Keratinocyte (primary cell): ENCODE measurements at regions not wholly inside any gene's neighbourhood (a gene's known extent, or its start where the extent isn't known, plus 50 kb on each side); places are given as distances from the start of the nearest gene placed in this dataset.

ENCODE experiments used
- DNase-seq: peaks from one replicate; pipeline ENCODE4 v3.0.0-alpha.2; 2011; ENCODE audit warnings: low read depth, missing footprints, low spot score
- FAIRE-seq: peaks from 2 replicates; lab custom pipeline; 2011; peaks lifted over from hg19 to GRCh38; lab: Jason Lieb, UNC
- H2AFZ ChIP-seq: 2 replicates; pipeline ENCODE4 v1.6.0; 2012; ENCODE audit warnings: low read length, control low read depth, inconsistent platforms; ENCODE audit not compliant: control insufficient read depth
- H3K27ac ChIP-seq: 2 replicates; pipeline ENCODE4 v1.5.1; 2011; ENCODE audit warnings: low read length; ENCODE audit not compliant: control insufficient read depth, insufficient read depth
- H3K27me3 ChIP-seq: 3 replicates; pipeline ENCODE4 v1.6.0; 2011; ENCODE audit warnings: low read length; ENCODE audit not compliant: control insufficient read depth, insufficient read depth; ENCODE audit errors: extremely low read depth
- H3K36me3 ChIP-seq, 2 experiments: 2 replicates in 1 of 2; 3 replicates in 1 of 2; pipeline ENCODE4 v1.5.1; 2011; ENCODE audit warnings: low read length in 2 of 2, mild to moderate bottlenecking in 1 of 2; ENCODE audit not compliant: control insufficient read depth in 2 of 2, insufficient read depth in 2 of 2; ENCODE audit errors: extremely low read depth in 1 of 2
- H3K4me1 ChIP-seq: 3 replicates; pipeline ENCODE4 v1.5.1; 2011; ENCODE audit warnings: low read length; ENCODE audit not compliant: control insufficient read depth, insufficient read depth; ENCODE audit errors: extremely low read depth
- H3K4me2 ChIP-seq: 3 replicates; pipeline ENCODE4 v1.6.0; 2011; ENCODE audit warnings: low read depth, low read length; ENCODE audit not compliant: control insufficient read depth, insufficient read depth; ENCODE audit errors: extremely low read depth
- H3K4me3 ChIP-seq, 3 experiments: fragments of 200-600 bp in 1 of 3; sonication (generic) in 1 of 3; 2 replicates in 2 of 3; 3 replicates in 1 of 3; pipeline ENCODE4 v1.5.1; 2011 to 2016; ENCODE audit warnings: low read length in 3 of 3, mild to moderate bottlenecking in 3 of 3, control low read depth in 2 of 3, inconsistent platforms in 1 of 3, low read depth in 1 of 3, mixed read lengths in 1 of 3, mixed run types in 1 of 3, moderate library complexity in 1 of 3; ENCODE audit not compliant: control insufficient read depth in 2 of 3, insufficient read depth in 2 of 3; ENCODE audit errors: extremely low read depth in 1 of 3
- H3K79me2 ChIP-seq: 2 replicates; pipeline ENCODE4 v1.6.0; 2012; ENCODE audit warnings: low read length; ENCODE audit not compliant: control insufficient read depth, insufficient read depth
- H3K9ac ChIP-seq: 3 replicates; pipeline ENCODE4 v1.6.0; 2011; ENCODE audit warnings: low read length; ENCODE audit not compliant: control insufficient read depth, insufficient read depth; ENCODE audit errors: extremely low read depth
- H3K9me1 ChIP-seq: 3 replicates; pipeline ENCODE4 v1.6.0; 2011; ENCODE audit warnings: low read length; ENCODE audit not compliant: control insufficient read depth, insufficient read depth; ENCODE audit errors: extremely low read depth
- H3K9me3 ChIP-seq: 2 replicates; pipeline ENCODE4 v1.5.1; 2012; ENCODE audit warnings: low read depth, low read length; ENCODE audit not compliant: control insufficient read depth
- H4K20me1 ChIP-seq: 3 replicates; pipeline ENCODE4 v1.6.0; 2011; ENCODE audit warnings: low read length; ENCODE audit not compliant: control insufficient read depth, insufficient read depth; ENCODE audit errors: extremely low read depth
- CTCF ChIP-seq, 3 experiments: IDR thresholded peaks in 1 of 3; conservative IDR thresholded peaks in 1 of 3; optimal IDR thresholded peaks in 1 of 3; 2 replicates in 2 of 3; 3 replicates in 1 of 3; pipeline versions ENCODE3 to v1.5.1; 2011; ENCODE audit warnings: low read length in 3 of 3, mild to moderate bottlenecking in 3 of 3, moderate library complexity in 2 of 3, control low read depth in 1 of 3, inconsistent platforms in 1 of 3; ENCODE audit not compliant: insufficient read depth in 2 of 3; ENCODE audit errors: extremely low read depth in 1 of 3
- EZH2 ChIP-seq: IDR thresholded peaks from one replicate; pipeline ENCODE4 v1.6.1; 2012; ENCODE audit warnings: inconsistent platforms, mild to moderate bottlenecking, low read length, moderate library complexity
- dilution Hi-C: fragments of 300-500 bp; cut with MboI; formaldehyde crosslinking; loops from one replicate; pipeline ENCODE4 v1.7.0; 2020; ENCODE audit warnings: low sequenced_read_pairs; ENCODE audit not compliant: extremely low pct_ligation_motif_present

- H3K4me1 ChIP-seq: peaks cover 4% of the 10 kb centered on the region
- peak overlapping the region; percentile 64 for H3K27ac ChIP-seq
- H4K20me1 ChIP-seq: no peaks in the 10 kb centered on the region
- FAIRE-seq (peak; percentile 75), DNase-seq (peak; percentile 41)
- peak overlapping the region; percentile 63 for H2AFZ ChIP-seq
- TF ChIP-seq CTCF (optimal IDR thresholded peaks at IDR 0.05 in 1 of 3, IDR thresholded peaks at IDR 0.05 in 1 of 3, conservative IDR thresholded peaks at IDR 0.05 in 1 of 3; ENCODE audit: extremely low read depth in 1 of 3, insufficient read depth in 2 of 3, low read length in 3 of 3) (no peak), EZH2 (no peak)
- H3K9me1 ChIP-seq: no peaks in the 10 kb centered on the region
- dilution Hi-C loops: no loop called here
- no peaks in the 10 kb centered on the region for H3K36me3 ChIP-seq
- H3K9me3 ChIP-seq: no peaks in the 10 kb centered on the region
- no peaks in the 10 kb centered on the region for H3K27me3 ChIP-seq
- peak overlapping the region; percentile 48 for H3K9ac ChIP-seq
- peak overlapping the region; percentile 49 to 62 (median 60) for H3K4me3 ChIP-seq
- H3K4me2 ChIP-seq: peak overlapping the region; percentile 89
- no peaks in the 10 kb centered on the region for H3K79me2 ChIP-seq
Observed at GRCh38 chr18:55778788-55779690, 191.0 kb upstream of the TCF4 start.

GRCh38 chr18:55777666-55778304 lies 189.8 kb upstream of the TCF4 start:
- H3K4me2 ChIP-seq: no peak overlapping the region
- H3K36me3 ChIP-seq: no peaks in the 10 kb centered on the region
- no peak overlapping the region for H3K9ac ChIP-seq
- no peak overlapping the region for H3K27ac ChIP-seq
- TF ChIP-seq EZH2 (no peak), CTCF (optimal IDR thresholded peaks at IDR 0.05 in 1 of 3, IDR thresholded peaks at IDR 0.05 in 1 of 3, conservative IDR thresholded peaks at IDR 0.05 in 1 of 3; ENCODE audit: extremely low read depth in 1 of 3, insufficient read depth in 2 of 3, low read length in 3 of 3) (no peak)
- FAIRE-seq: peak; percentile 32
- H3K79me2 ChIP-seq: no peaks in the 10 kb centered on the region
- no peak for DNase-seq
- no peaks in the 10 kb centered on the region for H3K27me3 ChIP-seq
- H3K9me1 ChIP-seq: no peaks in the 10 kb centered on the region
- H3K9me3 ChIP-seq: no peaks in the 10 kb centered on the region
- peaks cover 4% of the 10 kb centered on the region for H3K4me1 ChIP-seq
- peak overlapping the region; percentile 14 for H2AFZ ChIP-seq
- H4K20me1 ChIP-seq: no peaks in the 10 kb centered on the region
- H3K4me3 ChIP-seq: no peak overlapping the region
- dilution Hi-C loops: no loop called here
